Fibroblast of pulmonary artery (primary cell): ENCODE measurements at regions not wholly inside any gene's neighbourhood (a gene's known extent, or its start where the extent isn't known, plus 50 kb on each side); places are given as distances from the start of the nearest gene placed in this dataset.

ENCODE experiments used
- DNase-seq: peaks from one replicate; pipeline ENCODE4 v3.0.0-alpha.2; 2010; ENCODE audit warnings: low read depth
- H3K4me3 ChIP-seq: replicated peaks from 2 replicates; pipeline ENCODE4 v1.5.1; 2011; ENCODE audit warnings: low read depth, mild to moderate bottlenecking, control low read depth, low read length, moderate library complexity
- TF ChIP-seq, protein P1 (sequence below): IDR thresholded peaks from 2 replicates; pipeline ENCODE4 v1.5.1; 2011; ENCODE audit warnings: mild to moderate bottlenecking, control low read depth, low read length, inconsistent platforms; ENCODE audit errors: missing control alignments

DNA sequence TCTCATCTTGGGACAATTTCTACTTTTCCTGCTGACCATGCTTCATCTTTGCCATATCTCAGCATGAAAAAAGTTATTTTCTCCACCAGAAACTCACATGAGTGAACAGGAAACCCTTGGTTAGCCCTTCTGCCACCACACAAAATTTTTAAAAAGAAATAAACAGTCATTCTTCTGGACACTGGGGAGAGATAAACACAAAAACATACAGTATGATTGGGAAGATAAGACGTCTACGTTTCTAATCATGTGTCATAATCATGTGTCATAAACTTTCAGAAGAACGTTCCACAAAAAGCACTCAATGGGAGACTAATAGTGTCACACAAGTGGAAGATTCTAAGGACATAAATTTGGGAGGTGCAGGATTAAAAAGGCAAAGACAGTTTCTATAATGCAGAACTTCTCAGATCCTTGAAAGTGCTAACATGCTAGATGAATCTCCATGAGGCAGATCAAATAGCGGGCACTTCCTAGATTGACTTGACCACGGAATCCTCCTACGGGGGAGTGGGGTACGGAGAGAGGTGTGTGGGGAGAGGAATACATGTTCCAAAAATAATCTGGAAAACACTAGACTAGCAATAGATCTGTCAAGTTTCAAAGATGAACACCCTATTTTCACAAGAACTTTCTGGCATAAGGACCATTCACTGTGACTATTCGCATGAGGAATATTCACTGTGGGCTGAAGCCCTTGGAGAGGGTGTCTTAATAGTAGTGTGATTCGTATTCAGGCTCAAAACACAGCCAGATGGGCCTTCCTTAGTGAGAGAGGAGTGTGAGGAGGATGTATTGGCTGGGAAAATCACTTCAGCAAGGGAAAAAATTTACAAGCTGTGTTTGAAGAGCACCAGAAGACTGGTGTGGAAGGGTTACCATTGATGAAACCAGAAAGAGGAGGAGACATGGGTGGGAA lies 206.7 kb downstream of the SETD4 start:
- no peak for DNase-seq
- TF ChIP-seq, protein P1, sequence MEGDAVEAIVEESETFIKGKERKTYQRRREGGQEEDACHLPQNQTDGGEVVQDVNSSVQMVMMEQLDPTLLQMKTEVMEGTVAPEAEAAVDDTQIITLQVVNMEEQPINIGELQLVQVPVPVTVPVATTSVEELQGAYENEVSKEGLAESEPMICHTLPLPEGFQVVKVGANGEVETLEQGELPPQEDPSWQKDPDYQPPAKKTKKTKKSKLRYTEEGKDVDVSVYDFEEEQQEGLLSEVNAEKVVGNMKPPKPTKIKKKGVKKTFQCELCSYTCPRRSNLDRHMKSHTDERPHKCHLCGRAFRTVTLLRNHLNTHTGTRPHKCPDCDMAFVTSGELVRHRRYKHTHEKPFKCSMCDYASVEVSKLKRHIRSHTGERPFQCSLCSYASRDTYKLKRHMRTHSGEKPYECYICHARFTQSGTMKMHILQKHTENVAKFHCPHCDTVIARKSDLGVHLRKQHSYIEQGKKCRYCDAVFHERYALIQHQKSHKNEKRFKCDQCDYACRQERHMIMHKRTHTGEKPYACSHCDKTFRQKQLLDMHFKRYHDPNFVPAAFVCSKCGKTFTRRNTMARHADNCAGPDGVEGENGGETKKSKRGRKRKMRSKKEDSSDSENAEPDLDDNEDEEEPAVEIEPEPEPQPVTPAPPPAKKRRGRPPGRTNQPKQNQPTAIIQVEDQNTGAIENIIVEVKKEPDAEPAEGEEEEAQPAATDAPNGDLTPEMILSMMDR = no peak
- H3K4me3 ChIP-seq = no peak overlapping the region

DNA sequence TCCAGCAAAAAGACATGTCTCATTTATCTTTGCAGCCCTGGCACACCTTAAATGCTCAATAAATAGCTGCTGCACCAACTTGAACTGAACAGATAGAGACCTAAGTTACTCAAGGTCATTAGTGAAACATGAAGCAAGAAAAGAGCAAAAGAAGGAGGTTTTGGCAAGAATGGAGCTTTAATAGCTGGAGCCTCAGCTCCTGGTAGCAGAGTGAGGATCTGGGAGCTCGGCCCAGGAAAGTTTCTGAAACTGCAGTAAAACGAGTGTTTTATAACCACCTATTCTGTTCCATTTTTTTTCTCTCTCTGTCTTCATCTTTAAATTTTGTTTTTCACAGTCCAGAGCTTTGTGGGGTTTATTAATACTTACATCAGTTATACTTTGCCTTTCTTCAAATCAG lies 207.5 kb downstream of the SETD4 start:
- DNase-seq = no peak
- no peak overlapping the region for H3K4me3 ChIP-seq
- TF ChIP-seq, protein P1 = no peak

DNA sequence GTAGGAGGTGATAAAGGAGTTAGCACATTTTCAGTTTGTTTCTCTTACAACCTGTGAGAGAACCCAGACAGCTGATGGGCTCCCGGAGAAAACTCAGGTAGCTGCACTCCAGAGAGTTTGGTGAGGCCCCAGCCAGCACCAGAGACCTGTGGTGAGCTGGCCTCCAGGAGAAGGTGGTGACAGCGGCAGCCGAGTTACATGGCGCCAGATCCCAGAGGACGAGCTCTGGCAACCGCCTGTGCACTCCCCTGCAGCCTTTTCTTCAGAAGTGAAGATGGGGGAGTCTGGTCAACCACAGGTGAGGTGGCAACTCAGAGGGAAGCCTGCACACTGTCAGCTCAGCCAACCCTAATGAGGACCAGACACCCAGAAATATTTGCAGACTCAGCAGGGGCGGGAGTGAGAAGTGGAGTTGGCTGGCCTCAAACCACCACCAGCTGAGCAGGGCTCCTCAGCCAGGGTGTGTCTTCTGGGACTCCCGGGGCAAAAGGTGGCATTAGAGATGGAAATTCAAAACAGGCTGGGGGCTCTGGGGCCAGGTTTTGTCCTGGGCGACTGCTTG lies 209.7 kb downstream of the SETD4 start:
- no peak overlapping the region for H3K4me3 ChIP-seq
- TF ChIP-seq, protein P1 = no peak

DNA sequence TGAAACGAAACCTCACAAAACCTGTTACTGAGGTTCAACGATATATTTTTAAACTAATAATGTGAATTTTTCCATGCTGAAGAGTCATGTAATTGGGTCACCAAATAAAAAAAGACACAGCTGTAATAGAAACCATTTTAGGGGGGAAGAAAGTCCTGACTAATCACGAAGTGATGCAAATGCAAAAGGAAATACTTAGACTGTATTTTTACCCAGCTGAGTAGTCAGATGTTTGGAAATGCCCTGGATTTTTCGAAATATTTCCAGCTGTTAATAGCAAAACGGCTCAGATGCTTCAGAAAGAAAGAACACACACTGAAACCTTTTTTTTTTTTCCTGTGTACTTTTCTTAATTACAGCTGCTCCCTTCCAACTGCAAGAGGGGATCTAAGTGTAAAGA lies 210.3 kb downstream of the SETD4 start:
- peak; percentile 57 for DNase-seq
- no peak overlapping the region for H3K4me3 ChIP-seq
- TF ChIP-seq, protein P1 = no peak

More for the DNA sequence above, 209.7 kb downstream of the SETD4 start:
- no peak for DNase-seq

DNA sequence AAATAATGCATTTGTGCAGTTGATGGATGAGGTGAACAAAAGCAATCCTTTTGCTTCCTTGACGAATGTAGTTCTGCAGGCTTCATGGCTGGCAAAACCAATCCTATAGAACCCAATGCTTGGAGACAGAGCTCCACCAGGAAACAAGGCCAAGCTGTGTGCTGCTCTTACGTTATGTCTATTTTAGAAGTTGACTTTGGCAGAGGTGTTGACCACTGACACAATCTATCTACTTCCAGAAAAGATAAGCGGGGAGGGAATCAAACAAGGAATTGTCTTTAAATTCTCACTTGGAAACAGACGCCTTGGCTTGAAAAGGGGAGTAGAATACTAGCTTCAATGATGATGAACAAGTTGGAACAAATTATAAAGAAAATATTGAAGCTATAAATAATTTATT lies 211.2 kb downstream of the SETD4 start:
- TF ChIP-seq, protein P1 = no peak
- DNase-seq = peak; percentile 45
- no peak overlapping the region for H3K4me3 ChIP-seq

DNA sequence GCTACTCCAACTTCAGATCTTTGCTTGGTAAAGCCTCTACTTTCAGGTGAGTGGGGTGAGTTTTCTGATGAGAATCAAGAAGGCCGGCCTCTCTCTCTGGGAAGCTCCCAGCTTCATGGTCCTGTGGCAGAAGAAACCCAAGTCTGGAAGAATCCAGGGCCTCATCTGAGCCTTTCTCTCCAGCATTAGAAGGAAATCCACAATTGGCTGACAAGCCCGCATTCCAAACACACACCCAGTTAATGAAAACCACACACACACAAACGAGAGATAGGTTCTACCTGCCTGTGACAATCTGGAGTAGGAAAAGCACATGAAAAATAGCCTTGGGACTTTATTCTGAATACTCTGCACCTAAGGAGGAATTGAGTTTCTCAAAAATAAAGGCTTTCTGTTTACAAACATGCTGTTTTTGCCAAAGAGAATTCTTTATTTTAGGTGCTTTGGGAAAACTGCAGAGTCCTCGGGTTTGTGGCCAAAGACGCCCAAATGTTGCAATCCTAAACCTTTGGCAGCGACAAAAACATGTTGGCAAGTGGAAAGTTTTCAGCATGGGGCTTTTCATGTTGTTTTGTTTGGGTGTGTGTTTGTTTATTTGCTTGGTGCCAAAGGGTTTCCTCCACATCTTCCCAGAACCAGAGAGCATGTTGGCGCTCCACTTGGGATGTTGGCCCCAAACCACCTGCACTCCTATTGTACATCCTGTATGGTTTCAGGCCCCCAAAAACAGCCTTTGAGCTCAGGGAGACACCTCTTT lies 216.2 kb downstream of the SETD4 start:
- no peak for DNase-seq
- TF ChIP-seq, protein P1 = no peak
- H3K4me3 ChIP-seq = no peak overlapping the region
